Retinal pigment epithelial cell (primary cell): ENCODE measurements at regions not wholly inside any gene's neighbourhood (a gene's known extent, or its start where the extent isn't known, plus 50 kb on each side); places are given as distances from the start of the nearest gene placed in this dataset.
A peak's percentile ranks its signal among the peaks of the same experiment; 100 is the strongest.

Source experiments
- DNase-seq: peaks from one replicate; pipeline ENCODE4 v3.0.0-alpha.2; 2010; ENCODE audit warnings: low read depth
- H3K4me3 ChIP-seq: 2 replicates; pipeline ENCODE4 v1.5.1; 2011; ENCODE audit warnings: mild to moderate bottlenecking, low read length, control low read depth, moderate library complexity
- CTCF ChIP-seq: conservative IDR thresholded peaks from 2 replicates; pipeline ENCODE4 v1.5.1; 2011; ENCODE audit warnings: low read depth, low read length, control low read depth, inconsistent platforms

GRCh38 chr11:95306801-95307200 lies 75.8 kb upstream of the SESN3 start:
- no peak for DNase-seq
- no peak overlapping the region for H3K4me3 ChIP-seq
- no peak for TF ChIP-seq CTCF

GRCh38 chr11:95306123-95306522 lies 75.1 kb upstream of the SESN3 start:
- no peak for DNase-seq
- no peak for TF ChIP-seq CTCF
- H3K4me3 ChIP-seq: no peak overlapping the region

- no peak overlapping the region for H3K4me3 ChIP-seq
- no peak for TF ChIP-seq CTCF
- peak; percentile 41 for DNase-seq
Observed at GRCh38 chr11:95305705-95306104, 74.7 kb upstream of the SESN3 start.

GRCh38 chr11:95304777-95305176 lies 73.8 kb upstream of the SESN3 start:
- no peak for TF ChIP-seq CTCF
- DNase-seq: no peak
- no peak overlapping the region for H3K4me3 ChIP-seq

- TF ChIP-seq CTCF: no peak
- no peak for DNase-seq
Observed at GRCh38 chr11:95302211-95302610, 71.2 kb upstream of the SESN3 start.

GRCh38 chr11:95301474-95301873 lies 70.5 kb upstream of the SESN3 start:
- H3K4me3 ChIP-seq: no peak overlapping the region
- no peak for TF ChIP-seq CTCF
- peak; percentile 75 for DNase-seq

More at GRCh38 chr11:95302211-95302610, 71.2 kb upstream of the SESN3 start:
- no peak overlapping the region for H3K4me3 ChIP-seq

- no peak for TF ChIP-seq CTCF
- no peak overlapping the region for H3K4me3 ChIP-seq
- DNase-seq: peak; percentile 59
Observed at GRCh38 chr11:95299078-95299679, 68.2 kb upstream of the SESN3 start.
